HFFc6 (cell line): ENCODE measurements at regions not wholly inside any gene's neighbourhood (a gene's known extent, or its start where the extent isn't known, plus 50 kb on each side); places are given as distances from the start of the nearest gene placed in this dataset.
A peak's percentile ranks its signal among the peaks of the same experiment; 100 is the strongest.

Experiments
- DNase-seq: peaks from one replicate; pipeline ENCODE4 v3.0.0-alpha.2; 2018
- H3K27ac Mint-ChIP-seq: 2 replicates; pipeline ENCODE4 v1.8.0; 2020; ENCODE audit warnings: mild to moderate bottlenecking, mixed read lengths
- H3K27me3 Mint-ChIP-seq: 2 replicates; pipeline ENCODE4 v1.8.0; 2021; ENCODE audit warnings: mild to moderate bottlenecking, moderate library complexity, mixed read lengths; ENCODE audit not compliant: insufficient read depth
- H3K36me3 Mint-ChIP-seq: 2 replicates; pipeline ENCODE4 v1.8.0; 2021; ENCODE audit warnings: low read depth, mixed read lengths
- H3K4me1 Mint-ChIP-seq: 2 replicates; pipeline ENCODE4 v1.8.0; 2020; ENCODE audit warnings: low read depth, mixed read lengths
- H3K4me3 Mint-ChIP-seq: 2 replicates; pipeline ENCODE4 v1.8.0; 2020; ENCODE audit warnings: mild to moderate bottlenecking, moderate library complexity, mixed read lengths
- H3K9me3 Mint-ChIP-seq: 2 replicates; pipeline ENCODE4 v1.8.0; 2020; ENCODE audit warnings: mild to moderate bottlenecking, mixed read lengths
- CTCF ChIP-seq: fragments of 200-600 bp; sonication (generic); IDR thresholded peaks from 2 replicates; pipeline ENCODE4 v1.5.0; 2021; ENCODE audit warnings: antibody characterized with exemption, mild to moderate bottlenecking

- DNase-seq, result no peak
- Mint-ChIP-seq H3K4me1 (peaks cover 10% of the 10 kb centered on the region; the same call in 1 of the 2 replicates), H3K9me3 (no peaks in the 10 kb centered on the region; the same call in 1 of the 2 replicates), H3K36me3 (no peaks in the 10 kb centered on the region), H3K27ac (no peak overlapping the region), H3K4me3 (no peak overlapping the region), H3K27me3 (peaks cover 1% of the 10 kb centered on the region; the same call in 1 of the 2 replicates)
- TF ChIP-seq CTCF, result no peak
These were observed 429.2 kb downstream of the DMAC1 start for GRCh38 chr9:7370381-7370780.

DNA sequence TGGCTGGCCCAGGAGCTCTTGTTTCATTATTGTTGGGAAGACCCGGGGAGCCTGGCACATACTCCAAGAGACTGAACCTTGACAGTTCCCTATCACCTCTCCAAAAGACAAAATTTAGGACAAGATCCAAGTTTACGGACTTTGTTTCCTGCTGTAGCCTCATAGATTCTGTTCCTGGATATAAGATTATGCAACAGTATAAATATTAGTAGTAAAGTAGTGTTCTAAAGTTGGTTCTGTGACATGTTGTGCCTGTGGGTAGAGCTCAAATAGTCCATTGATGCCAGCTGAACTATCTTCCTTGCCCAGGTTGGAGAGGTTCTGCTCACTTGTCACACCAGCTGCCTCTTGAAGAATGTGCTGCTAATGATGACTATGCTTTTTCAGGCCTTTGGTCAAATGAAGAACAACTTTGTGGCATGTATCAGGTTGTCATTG, 430.2 kb downstream of the DMAC1 start:
- no peak overlapping the region for H3K27ac Mint-ChIP-seq
- no peaks in the 10 kb centered on the region for H3K36me3 Mint-ChIP-seq
- H3K27me3 Mint-ChIP-seq, result peaks cover 1% of the 10 kb centered on the region; the same call in 1 of the 2 replicates
- peaks cover 10% of the 10 kb centered on the region; the same call in 1 of the 2 replicates for H3K4me1 Mint-ChIP-seq
- DNase-seq, result no peak
- no peak for TF ChIP-seq CTCF
- no peak overlapping the region for H3K4me3 Mint-ChIP-seq
- H3K9me3 Mint-ChIP-seq, result no peaks in the 10 kb centered on the region; the same call in 1 of the 2 replicates

- Mint-ChIP-seq H3K27ac (no peak overlapping the region), H3K27me3 (peaks cover 4% of the 10 kb centered on the region), H3K9me3 (no peaks in the 10 kb centered on the region; the same call in 1 of the 2 replicates), H3K4me3 (no peak overlapping the region), H3K36me3 (no peaks in the 10 kb centered on the region), H3K4me1 (peaks cover 10% of the 10 kb centered on the region; the same call in 1 of the 2 replicates)
- no peak for TF ChIP-seq CTCF
- peak; percentile 20 for DNase-seq
These were observed 430.9 kb downstream of the DMAC1 start for GRCh38 chr9:7368410-7369292.

- Mint-ChIP-seq H3K36me3 (no peaks in the 10 kb centered on the region), H3K27ac (no peak overlapping the region), H3K4me1 (peaks cover 10% of the 10 kb centered on the region; the same call in 1 of the 2 replicates), H3K4me3 (no peak overlapping the region), H3K9me3 (no peaks in the 10 kb centered on the region; the same call in 1 of the 2 replicates), H3K27me3 (peaks cover 4% of the 10 kb centered on the region)
- TF ChIP-seq CTCF, result no peak
- DNase-seq, result no peak
These were observed 431.9 kb downstream of the DMAC1 start for GRCh38 chr9:7367726-7368125.

GRCh38 chr9:7366121-7366520, 433.5 kb downstream of the DMAC1 start:
- Mint-ChIP-seq H3K27ac (no peak overlapping the region), H3K4me1 (peaks cover 10% of the 10 kb centered on the region; the same call in 1 of the 2 replicates), H3K9me3 (no peaks in the 10 kb centered on the region; the same call in 1 of the 2 replicates), H3K27me3 (peaks cover 3% of the 10 kb centered on the region), H3K36me3 (no peaks in the 10 kb centered on the region), H3K4me3 (no peak overlapping the region)
- TF ChIP-seq CTCF, result no peak
- no peak for DNase-seq
